SK-N-SH (cell line): ENCODE measurements at regions not wholly inside any gene's neighbourhood (a gene's known extent, or its start where the extent isn't known, plus 50 kb on each side); places are given as distances from the start of the nearest gene placed in this dataset.

Experiments used
- CTCF ChIA-PET: fragments of 300-600, 350-600 bp; formaldehyde crosslinking; extraction: SDS; loops from one replicate; lab custom pipeline; 2021; lab: Yijun Ruan, JAX
- POLR2A ChIA-PET: fragments of 350-600 bp; sonication (Branson Sonifier 250); formaldehyde crosslinking; extraction: SDS; loops from one replicate; lab custom pipeline; 2020; ENCODE audit warnings: antibody characterized with exemption, inconsistent platforms; lab: Yijun Ruan, JAX
- DNase-seq: peaks from one replicate; pipeline ENCODE4 v3.0.0; 2012
- H2AFZ ChIP-seq: fragments of 200-600 bp; sonication (generic); 2 replicates; pipeline ENCODE4 v1.8.1; 2016; ENCODE audit warnings: antibody characterized with exemption, mild to moderate bottlenecking, low read depth
- H3F3A ChIP-seq: fragments of 200-600 bp; sonication (generic); replicated peaks from 2 replicates; pipeline ENCODE3; 2016; ENCODE audit warnings: antibody characterized with exemption, mild to moderate bottlenecking; ENCODE audit not compliant: insufficient read depth
- H3K27ac ChIP-seq, 2 experiments: fragments of 200-500 bp in 1 of 2; fragments of 200-600 bp in 1 of 2; sonication (Bioruptor generic) in 1 of 2; sonication (generic), shearing (Covaris generic) in 1 of 2; 2 replicates each; pipeline versions ENCODE4 v1.5.1 to v1.6.1; 2014 to 2016; ENCODE audit warnings: low read depth in 2 of 2, inconsistent platforms in 1 of 2, low read length in 1 of 2, mild to moderate bottlenecking in 1 of 2, mixed read lengths in 1 of 2
- H3K27me3 ChIP-seq: fragments of 200-600 bp; sonication (generic), shearing (Covaris generic); 2 replicates; pipeline ENCODE4 v1.6.1; 2016; ENCODE audit warnings: mixed run types; ENCODE audit not compliant: insufficient read depth
- H3K36me3 ChIP-seq, 2 experiments: fragments of 200-500 bp in 1 of 2; fragments of 200-600 bp in 1 of 2; sonication (Bioruptor generic) in 1 of 2; sonication (generic) in 1 of 2; replicated peaks in 1 of 2; 2 replicates each; pipeline versions ENCODE3 to v1.5.1; 2014 to 2016; ENCODE audit warnings: low read length in 1 of 2, mild to moderate bottlenecking in 1 of 2; ENCODE audit not compliant: insufficient read depth in 2 of 2, control insufficient read depth in 1 of 2
- H3K4me1 ChIP-seq, 2 experiments: fragments of 200-500 bp in 1 of 2; fragments of 200-600 bp in 1 of 2; sonication (Bioruptor generic) in 1 of 2; sonication (generic), shearing (Covaris generic) in 1 of 2; 2 replicates each; pipeline versions ENCODE4 v1.5.1 to v1.6.1; 2014 to 2016; ENCODE audit warnings: low read depth in 1 of 2, low read length in 1 of 2, mixed run types in 1 of 2; ENCODE audit not compliant: insufficient read depth in 2 of 2, control insufficient read depth in 1 of 2
- H3K4me2 ChIP-seq: fragments of 200-600 bp; sonication (generic), shearing (Covaris generic); 2 replicates; pipeline ENCODE4 v1.6.1; 2017; ENCODE audit warnings: mixed run types
- H3K4me3 ChIP-seq, 2 experiments: fragments of 200-500 bp in 1 of 2; fragments of 200-600 bp in 1 of 2; sonication (Bioruptor generic) in 1 of 2; sonication (generic), shearing (Covaris generic) in 1 of 2; 2 replicates each; pipeline versions ENCODE4 v1.5.1 to v1.8.1; 2014 to 2016; ENCODE audit warnings: low read depth in 2 of 2, inconsistent platforms in 1 of 2, low read length in 1 of 2, mild to moderate bottlenecking in 1 of 2, mixed read lengths in 1 of 2, moderate library complexity in 1 of 2
- H3K79me2 ChIP-seq: fragments of 200-600 bp; sonication (generic); 2 replicates; pipeline ENCODE4 v1.8.1; 2017; ENCODE audit warnings: mild to moderate bottlenecking; ENCODE audit not compliant: insufficient read depth
- H3K9ac ChIP-seq: fragments of 200-600 bp; sonication (generic); 2 replicates; pipeline ENCODE4 v1.6.1; 2017; ENCODE audit warnings: mixed run types
- H3K9me2 ChIP-seq: fragments of 200-600 bp; sonication (generic); 2 replicates; pipeline ENCODE4 v1.6.1; 2017; ENCODE audit warnings: mixed run types
- H3K9me3 ChIP-seq: fragments of 200-600 bp; sonication (generic); 2 replicates; pipeline ENCODE4 v1.6.1; 2017; ENCODE audit warnings: mixed run types, mild to moderate bottlenecking, moderate library complexity
- H4K20me1 ChIP-seq: fragments of 200-600 bp; sonication (generic); 2 replicates; pipeline ENCODE4 v1.6.1; 2017; ENCODE audit warnings: mild to moderate bottlenecking, mixed run types; ENCODE audit not compliant: insufficient read depth
- EP300 ChIP-seq, 2 experiments: IDR thresholded peaks; 2 replicates each; pipeline versions ENCODE4 v1.4.0 to v1.6.1; 2012; ENCODE audit warnings: borderline replicate concordance in 1 of 2, low read depth in 1 of 2, low read length in 1 of 2
- FOXJ3 ChIP-seq: sonication (generic); formaldehyde crosslinking; IDR thresholded peaks from 2 replicates; pipeline ENCODE4 v1.5.1; 2020; ENCODE audit warnings: mild to moderate bottlenecking, missing genetic modification reagents
- FOXM1 ChIP-seq: IDR thresholded peaks from 2 replicates; pipeline ENCODE4 v1.4.0; 2012; ENCODE audit warnings: low read depth, mild to moderate bottlenecking
- JUND ChIP-seq: IDR thresholded peaks from 2 replicates; pipeline ENCODE4 v1.4.0; 2012
- MEF2A ChIP-seq: IDR thresholded peaks from 2 replicates; pipeline ENCODE4 v1.4.0; 2012; ENCODE audit warnings: low read depth, borderline replicate concordance
- NFIC ChIP-seq: IDR thresholded peaks from 2 replicates; pipeline ENCODE4 v1.4.0; 2012; ENCODE audit warnings: borderline replicate concordance
- PBX3 ChIP-seq: IDR thresholded peaks from 2 replicates; pipeline ENCODE4; 2012
- RAD21 ChIP-seq: IDR thresholded peaks from 2 replicates; pipeline ENCODE4 v1.6.1; 2012; ENCODE audit warnings: mild to moderate bottlenecking, low read length
- RFX5 ChIP-seq: IDR thresholded peaks from 2 replicates; pipeline ENCODE4 v1.6.1; 2012; ENCODE audit warnings: mild to moderate bottlenecking, improper control_type of control experiment, low read length
- SIN3A ChIP-seq: IDR thresholded peaks from 2 replicates; pipeline ENCODE4 v1.6.1; 2012; ENCODE audit warnings: low read depth, mild to moderate bottlenecking, low read length, moderate library complexity, borderline replicate concordance
- TAF1 ChIP-seq: IDR thresholded peaks from 2 replicates; pipeline ENCODE4 v1.6.1; 2012; ENCODE audit warnings: low read depth, mild to moderate bottlenecking, low read length, moderate library complexity, borderline replicate concordance
- TCF12 ChIP-seq: IDR thresholded peaks from 2 replicates; pipeline ENCODE4 v1.4.0; 2012
- WGBS: methylation state at CpG from one replicate; pipeline ENCODE4 v1.1.6; 2017; ENCODE audit warnings: low lambda C conversion rate; 5-methylcytosine and 5-hydroxymethylcytosine counted together
- TF ChIP-seq, protein P1 (sequence below): IDR thresholded peaks from 2 replicates; pipeline ENCODE4 v1.4.0; 2012; ENCODE audit warnings: low read depth, borderline replicate concordance
- TF ChIP-seq, protein P2 (sequence below): fragments of 200-600 bp; sonication (generic); IDR thresholded peaks from 2 replicates; pipeline ENCODE4 v1.6.1; 2017; ENCODE audit warnings: antibody characterized with exemption, mild to moderate bottlenecking, moderate library complexity
- TF ChIP-seq, protein P3 (sequence below): IDR thresholded peaks from 2 replicates; pipeline ENCODE4 v1.6.1; 2012; ENCODE audit warnings: mild to moderate bottlenecking, low read depth, low read length, moderate library complexity

- CTCF ChIA-PET, result interaction anchor here (1.4 kb wide), 1 partner anchor 79 kb away, joined by 3 read pairs; no protein-coding TSS in a partner anchor
- H3F3A ChIP-seq, result no peaks in the 10 kb centered on the region
- TF ChIP-seq, protein P1, sequence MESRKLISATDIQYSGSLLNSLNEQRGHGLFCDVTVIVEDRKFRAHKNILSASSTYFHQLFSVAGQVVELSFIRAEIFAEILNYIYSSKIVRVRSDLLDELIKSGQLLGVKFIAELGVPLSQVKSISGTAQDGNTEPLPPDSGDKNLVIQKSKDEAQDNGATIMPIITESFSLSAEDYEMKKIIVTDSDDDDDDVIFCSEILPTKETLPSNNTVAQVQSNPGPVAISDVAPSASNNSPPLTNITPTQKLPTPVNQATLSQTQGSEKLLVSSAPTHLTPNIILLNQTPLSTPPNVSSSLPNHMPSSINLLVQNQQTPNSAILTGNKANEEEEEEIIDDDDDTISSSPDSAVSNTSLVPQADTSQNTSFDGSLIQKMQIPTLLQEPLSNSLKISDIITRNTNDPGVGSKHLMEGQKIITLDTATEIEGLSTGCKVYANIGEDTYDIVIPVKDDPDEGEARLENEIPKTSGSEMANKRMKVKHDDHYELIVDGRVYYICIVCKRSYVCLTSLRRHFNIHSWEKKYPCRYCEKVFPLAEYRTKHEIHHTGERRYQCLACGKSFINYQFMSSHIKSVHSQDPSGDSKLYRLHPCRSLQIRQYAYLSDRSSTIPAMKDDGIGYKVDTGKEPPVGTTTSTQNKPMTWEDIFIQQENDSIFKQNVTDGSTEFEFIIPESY, result no peak
- TF ChIP-seq TCF12 (no peak), MEF2A (no peak), TAF1 (no peak), NFIC (no peak), RFX5 (no peak), JUND (no peak), FOXJ3 (CRISPR knock-in tag) (no peak), RAD21 (no peak), FOXM1 (no peak), SIN3A (no peak), PBX3 (no peak), EP300 (IDR thresholded peaks at IDR 0.05; ENCODE audit: borderline replicate concordance in 1 of 2, low read depth in 1 of 2, low read length in 1 of 2) (no peak)
- TF ChIP-seq, protein P2, sequence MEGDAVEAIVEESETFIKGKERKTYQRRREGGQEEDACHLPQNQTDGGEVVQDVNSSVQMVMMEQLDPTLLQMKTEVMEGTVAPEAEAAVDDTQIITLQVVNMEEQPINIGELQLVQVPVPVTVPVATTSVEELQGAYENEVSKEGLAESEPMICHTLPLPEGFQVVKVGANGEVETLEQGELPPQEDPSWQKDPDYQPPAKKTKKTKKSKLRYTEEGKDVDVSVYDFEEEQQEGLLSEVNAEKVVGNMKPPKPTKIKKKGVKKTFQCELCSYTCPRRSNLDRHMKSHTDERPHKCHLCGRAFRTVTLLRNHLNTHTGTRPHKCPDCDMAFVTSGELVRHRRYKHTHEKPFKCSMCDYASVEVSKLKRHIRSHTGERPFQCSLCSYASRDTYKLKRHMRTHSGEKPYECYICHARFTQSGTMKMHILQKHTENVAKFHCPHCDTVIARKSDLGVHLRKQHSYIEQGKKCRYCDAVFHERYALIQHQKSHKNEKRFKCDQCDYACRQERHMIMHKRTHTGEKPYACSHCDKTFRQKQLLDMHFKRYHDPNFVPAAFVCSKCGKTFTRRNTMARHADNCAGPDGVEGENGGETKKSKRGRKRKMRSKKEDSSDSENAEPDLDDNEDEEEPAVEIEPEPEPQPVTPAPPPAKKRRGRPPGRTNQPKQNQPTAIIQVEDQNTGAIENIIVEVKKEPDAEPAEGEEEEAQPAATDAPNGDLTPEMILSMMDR, result no peak
- TF ChIP-seq, protein P3, sequence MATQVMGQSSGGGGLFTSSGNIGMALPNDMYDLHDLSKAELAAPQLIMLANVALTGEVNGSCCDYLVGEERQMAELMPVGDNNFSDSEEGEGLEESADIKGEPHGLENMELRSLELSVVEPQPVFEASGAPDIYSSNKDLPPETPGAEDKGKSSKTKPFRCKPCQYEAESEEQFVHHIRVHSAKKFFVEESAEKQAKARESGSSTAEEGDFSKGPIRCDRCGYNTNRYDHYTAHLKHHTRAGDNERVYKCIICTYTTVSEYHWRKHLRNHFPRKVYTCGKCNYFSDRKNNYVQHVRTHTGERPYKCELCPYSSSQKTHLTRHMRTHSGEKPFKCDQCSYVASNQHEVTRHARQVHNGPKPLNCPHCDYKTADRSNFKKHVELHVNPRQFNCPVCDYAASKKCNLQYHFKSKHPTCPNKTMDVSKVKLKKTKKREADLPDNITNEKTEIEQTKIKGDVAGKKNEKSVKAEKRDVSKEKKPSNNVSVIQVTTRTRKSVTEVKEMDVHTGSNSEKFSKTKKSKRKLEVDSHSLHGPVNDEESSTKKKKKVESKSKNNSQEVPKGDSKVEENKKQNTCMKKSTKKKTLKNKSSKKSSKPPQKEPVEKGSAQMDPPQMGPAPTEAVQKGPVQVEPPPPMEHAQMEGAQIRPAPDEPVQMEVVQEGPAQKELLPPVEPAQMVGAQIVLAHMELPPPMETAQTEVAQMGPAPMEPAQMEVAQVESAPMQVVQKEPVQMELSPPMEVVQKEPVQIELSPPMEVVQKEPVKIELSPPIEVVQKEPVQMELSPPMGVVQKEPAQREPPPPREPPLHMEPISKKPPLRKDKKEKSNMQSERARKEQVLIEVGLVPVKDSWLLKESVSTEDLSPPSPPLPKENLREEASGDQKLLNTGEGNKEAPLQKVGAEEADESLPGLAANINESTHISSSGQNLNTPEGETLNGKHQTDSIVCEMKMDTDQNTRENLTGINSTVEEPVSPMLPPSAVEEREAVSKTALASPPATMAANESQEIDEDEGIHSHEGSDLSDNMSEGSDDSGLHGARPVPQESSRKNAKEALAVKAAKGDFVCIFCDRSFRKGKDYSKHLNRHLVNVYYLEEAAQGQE, result no peak
- H3K9ac ChIP-seq, result no peak overlapping the region
- H3K9me3 ChIP-seq, result no peaks in the 10 kb centered on the region
- H3K9me2 ChIP-seq, result no peaks in the 10 kb centered on the region
- no peaks in the 10 kb centered on the region for H3K36me3 ChIP-seq
- POLR2A ChIA-PET, result no interaction called here
- H3K27ac ChIP-seq, result no peak overlapping the region
- H3K4me2 ChIP-seq, result no peak overlapping the region
- H3K4me3 ChIP-seq, result no peak overlapping the region
- WGBS, result 53% methylated on average over 12 of the region's 16 CpGs
- H2AFZ ChIP-seq, result no peak overlapping the region
- no peak for DNase-seq
- no peaks in the 10 kb centered on the region for H3K79me2 ChIP-seq
- no peaks in the 10 kb centered on the region for H4K20me1 ChIP-seq
- peaks cover 0 to 8% of the 10 kb centered on the region in 2 experiments; a peak in 2 of 4 replicates for H3K4me1 ChIP-seq
- H3K27me3 ChIP-seq, result peaks cover 47% of the 10 kb centered on the region; the same call in 1 of the 2 replicates
These were observed 71.4 kb upstream of the SHH start for GRCh38 chr7:155883491-155884224.
